WERI-Rb-1 (cell line): ENCODE measurements at regions not wholly inside any gene's neighbourhood (a gene's known extent, or its start where the extent isn't known, plus 50 kb on each side); places are given as distances from the start of the nearest gene placed in this dataset.
A peak's percentile ranks its signal among the peaks of the same experiment; 100 is the strongest.

Experiments
- DNase-seq: peaks from one replicate; pipeline ENCODE4 v3.0.0-alpha.2; 2020
- H3K27ac ChIP-seq: fragments of 250-450 bp; sonication (Bioruptor Pico); 2 replicates; pipeline ENCODE4 v1.5.1; 2020; ENCODE audit warnings: mild to moderate bottlenecking, moderate library complexity
- H3K27me3 ChIP-seq: fragments of 250-450 bp; sonication (Bioruptor Pico); 2 replicates; pipeline ENCODE4 v1.5.1; 2021; ENCODE audit warnings: mild to moderate bottlenecking, low read depth, moderate library complexity; ENCODE audit not compliant: insufficient read depth, severe bottlenecking
- H3K36me3 ChIP-seq: fragments of 250-450 bp; sonication (Bioruptor Pico); 2 replicates; pipeline ENCODE4 v1.5.1; 2020; ENCODE audit warnings: mild to moderate bottlenecking, moderate library complexity
- H3K4me3 ChIP-seq: 2 replicates; pipeline ENCODE4 v1.5.1; 2011; ENCODE audit warnings: low read depth, mild to moderate bottlenecking, control low read depth, low read length
- H3K9me3 ChIP-seq: fragments of 250-450 bp; sonication (Bioruptor Pico); 2 replicates; pipeline ENCODE4 v1.5.1; 2021; ENCODE audit warnings: mild to moderate bottlenecking, moderate library complexity; ENCODE audit not compliant: severe bottlenecking
- CTCF ChIP-seq: IDR thresholded peaks from 2 replicates; pipeline ENCODE4 v1.5.1; 2011; ENCODE audit warnings: low read depth, mild to moderate bottlenecking, control low read depth, inconsistent platforms, low read length

GRCh38 chrX:39840133-39840532, 257.6 kb downstream of the BCOR start:
- no peak for TF ChIP-seq CTCF
- no peak overlapping the region for H3K4me3 ChIP-seq
- no peaks in the 10 kb centered on the region for H3K36me3 ChIP-seq
- DNase-seq = peak; percentile 52
- no peaks in the 10 kb centered on the region for H3K27me3 ChIP-seq
- peak overlapping the region; percentile 42; the same call in 1 of the 2 replicates for H3K27ac ChIP-seq
- peaks cover 3% of the 10 kb centered on the region for H3K9me3 ChIP-seq

- Histone ChIP-seq H3K4me3 (no peak overlapping the region), H3K36me3 (no peaks in the 10 kb centered on the region), H3K27ac (peak overlapping the region; percentile 46), H3K27me3 (no peaks in the 10 kb centered on the region), H3K9me3 (no peaks in the 10 kb centered on the region)
- no peak for TF ChIP-seq CTCF
- no peak for DNase-seq
Observed at GRCh38 chrX:39840581-39841093, 257.1 kb downstream of the BCOR start.

- no peak for DNase-seq
- no peaks in the 10 kb centered on the region for H3K27me3 ChIP-seq
- TF ChIP-seq CTCF = no peak
- no peak overlapping the region for H3K4me3 ChIP-seq
- no peaks in the 10 kb centered on the region for H3K36me3 ChIP-seq
- H3K27ac ChIP-seq = peak overlapping the region; percentile 63
- H3K9me3 ChIP-seq = no peaks in the 10 kb centered on the region
Observed at GRCh38 chrX:39841604-39842003, 256.2 kb downstream of the BCOR start.

GRCh38 chrX:39842281-39842973, 255.3 kb downstream of the BCOR start:
- no peaks in the 10 kb centered on the region for H3K27me3 ChIP-seq
- no peaks in the 10 kb centered on the region for H3K36me3 ChIP-seq
- H3K9me3 ChIP-seq = no peaks in the 10 kb centered on the region
- peak overlapping the region; percentile 63 for H3K27ac ChIP-seq
- H3K4me3 ChIP-seq = no peak overlapping the region
- DNase-seq = no peak
- TF ChIP-seq CTCF = no peak

GRCh38 chrX:39843318-39843717, 254.4 kb downstream of the BCOR start:
- DNase-seq = no peak
- Histone ChIP-seq H3K4me3 (no peak overlapping the region), H3K36me3 (no peaks in the 10 kb centered on the region), H3K27ac (no peak overlapping the region), H3K27me3 (no peaks in the 10 kb centered on the region), H3K9me3 (no peaks in the 10 kb centered on the region)
- TF ChIP-seq CTCF = no peak

- no peaks in the 10 kb centered on the region for H3K36me3 ChIP-seq
- no peak for TF ChIP-seq CTCF
- H3K4me3 ChIP-seq = no peak overlapping the region
- no peak overlapping the region for H3K27ac ChIP-seq
- H3K27me3 ChIP-seq = no peaks in the 10 kb centered on the region
- no peak for DNase-seq
- H3K9me3 ChIP-seq = no peaks in the 10 kb centered on the region
Observed at GRCh38 chrX:39845233-39845632, 252.5 kb downstream of the BCOR start.
